T47D (cell line): ENCODE measurements at regions not wholly inside any gene's neighbourhood (a gene's known extent, or its start where the extent isn't known, plus 50 kb on each side); places are given as distances from the start of the nearest gene placed in this dataset.
"Not testable (repeated sequence)": the region's sequence is repeated elsewhere in the genome, so short reads cannot be mapped to it uniquely, and the experiment has no call there.

Source experiments
- DNase-seq, 2 experiments: peaks; one replicate each; pipeline versions ENCODE4 v3.0.0 to v3.0.0-alpha.2; 2011 to 2012; ENCODE audit warnings: low read depth in 1 of 2, low spot score in 1 of 2
- in situ Hi-C: cut with HindIII; loops from 2 replicates; pipeline ENCODE4 v1.10.0; 2016; ENCODE audit warnings: low sequenced_read_pairs, low pct_unique_long_range_greater_than_20kb

GRCh38 chr1:9941-10717, 441.3 kb downstream of the OR4F29 start:
- DNase-seq, in situ Hi-C loops: not testable (repeated sequence)
